PC-9 (cell line): ENCODE measurements at regions not wholly inside any gene's neighbourhood (a gene's known extent, or its start where the extent isn't known, plus 50 kb on each side); places are given as distances from the start of the nearest gene placed in this dataset.

Experiments
- BruUV-seq: library from RNA; stranded (reverse); fragments of 400-500 nt; replicated peaks from 2 replicates; lab custom pipeline; 2021; lab: Mats Ljungman, UMichigan
- CTCF ChIA-PET: fragments of 300-600 bp; sonication (Branson Sonifier 250); formaldehyde crosslinking; loops from one replicate; lab custom pipeline; 2022; ENCODE audit warnings: antibody characterized with exemption; lab: Charles Lee
- POLR2A ChIA-PET: fragments of 300-600 bp; sonication (Branson Sonifier 250); formaldehyde crosslinking; loops from one replicate; lab custom pipeline; 2022; ENCODE audit warnings: antibody characterized with exemption; ENCODE audit not compliant: unreplicated experiment; lab: Charles Lee
- DNase-seq, 2 experiments: peaks; one replicate each; pipeline versions ENCODE4 v3.0.0 to v3.0.0-alpha.2; 2015 to 2022; ENCODE audit warnings: mixed read lengths in 1 of 2
- H2AFZ ChIP-seq: fragments of 200-600 bp; sonication (generic); 2 replicates; pipeline ENCODE4 v1.8.1; 2017; ENCODE audit warnings: antibody characterized with exemption
- H3F3A ChIP-seq: fragments of 200-600 bp; sonication (generic); 2 replicates; pipeline ENCODE4 v1.8.1; 2017; ENCODE audit warnings: antibody characterized with exemption, mild to moderate bottlenecking, low read depth; ENCODE audit not compliant: insufficient read depth
- H3K27ac ChIP-seq: fragments of 200-600 bp; sonication (generic); 2 replicates; pipeline ENCODE4 v1.6.1; 2016; ENCODE audit warnings: mixed run types
- H3K27me3 ChIP-seq: fragments of 200-600 bp; sonication (generic); 2 replicates; pipeline ENCODE4 v1.6.1; 2016; ENCODE audit warnings: low read depth, mixed run types; ENCODE audit not compliant: insufficient read depth
- H3K36me3 ChIP-seq: fragments of 200-600 bp; sonication (generic); 2 replicates; pipeline ENCODE4 v1.6.1; 2016; ENCODE audit warnings: low read depth, mixed run types
- H3K4me1 ChIP-seq: fragments of 200-600 bp; sonication (generic); replicated peaks from 2 replicates; pipeline ENCODE4 v1.6.1; 2016; ENCODE audit warnings: mixed run types; ENCODE audit not compliant: insufficient read depth
- H3K4me2 ChIP-seq: fragments of 200-600 bp; sonication (generic); 2 replicates; pipeline ENCODE4 v1.6.1; 2017; ENCODE audit warnings: mixed run types
- H3K4me3 ChIP-seq: fragments of 200-600 bp; sonication (generic); 2 replicates; pipeline ENCODE4 v1.6.1; 2016; ENCODE audit warnings: mixed run types
- H3K79me2 ChIP-seq: fragments of 200-600 bp; sonication (generic); 2 replicates; pipeline ENCODE4 v1.6.1; 2017; ENCODE audit warnings: low read depth, mixed run types
- H3K9me2 ChIP-seq: fragments of 200-600 bp; sonication (generic); 2 replicates; pipeline ENCODE4 v1.8.1; 2017; ENCODE audit warnings: mild to moderate bottlenecking; ENCODE audit not compliant: insufficient read depth
- H3K9me3 ChIP-seq: fragments of 200-600 bp; sonication (generic); 2 replicates; pipeline ENCODE4 v1.8.1; 2016; ENCODE audit warnings: low read depth; ENCODE audit not compliant: insufficient read depth
- H4K20me1 ChIP-seq: fragments of 200-600 bp; sonication (generic); 2 replicates; pipeline ENCODE4 v1.8.1; 2017; ENCODE audit not compliant: insufficient read depth
- EZH2 ChIP-seq: fragments of 200-600 bp; sonication (generic); IDR thresholded peaks from 2 replicates; pipeline ENCODE4 v1.8.0; 2017; ENCODE audit warnings: antibody characterized with exemption, low read depth
- intact Hi-C: fragments of 100-400 bp; cut with micrococcal nuclease; formaldehyde crosslinking; loops from one replicate; pipeline ENCODE4 v1.10.0; 2022; ENCODE audit not compliant: unreplicated experiment
- TF ChIP-seq, protein P1 (sequence below): fragments of 200-600 bp; sonication (generic); conservative IDR thresholded peaks from 2 replicates; pipeline ENCODE4 v1.6.1; 2017; ENCODE audit warnings: mixed run types, antibody characterized with exemption, mild to moderate bottlenecking, moderate library complexity

DNA sequence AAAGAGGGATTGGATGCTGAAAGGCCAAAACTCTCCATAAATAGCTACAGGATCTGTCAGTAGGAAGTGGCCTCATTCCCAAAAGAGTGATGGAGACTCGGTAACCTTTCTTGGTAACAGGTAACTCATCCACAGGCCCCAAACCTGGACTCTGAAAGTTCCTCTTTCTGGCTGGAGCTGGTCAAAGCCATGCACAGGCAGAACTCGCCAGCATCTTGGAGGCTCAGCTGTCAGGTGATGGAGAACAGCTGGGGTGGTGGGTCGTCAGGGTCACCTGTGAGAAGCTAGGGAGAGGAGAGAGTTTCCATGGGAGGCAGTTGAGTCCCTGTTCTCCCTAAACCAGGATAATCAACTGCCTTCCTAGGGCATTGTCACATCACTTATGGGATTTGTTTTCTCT is 354.3 kb upstream of the GATB start:
- Histone ChIP-seq H3K4me3 (no peak overlapping the region), H3K9me3 (no peaks in the 10 kb centered on the region), H3K36me3 (no peaks in the 10 kb centered on the region), H4K20me1 (no peaks in the 10 kb centered on the region), H3K4me1 (no peaks in the 10 kb centered on the region), H3K27me3 (peaks cover 6% of the 10 kb centered on the region; the same call in 1 of the 2 replicates), H3K4me2 (no peak overlapping the region), H3K79me2 (no peaks in the 10 kb centered on the region), H3K9me2 (no peaks in the 10 kb centered on the region), H3K27ac (no peak overlapping the region), H2AFZ (no peak overlapping the region), H3F3A (no peaks in the 10 kb centered on the region)
- intact Hi-C loops = no loop called here
- DNase-seq = no peak
- ChIA-PET CTCF (no interaction called here), POLR2A (no interaction called here)
- BruUV-seq = no TSS peak
- TF ChIP-seq, protein P1, sequence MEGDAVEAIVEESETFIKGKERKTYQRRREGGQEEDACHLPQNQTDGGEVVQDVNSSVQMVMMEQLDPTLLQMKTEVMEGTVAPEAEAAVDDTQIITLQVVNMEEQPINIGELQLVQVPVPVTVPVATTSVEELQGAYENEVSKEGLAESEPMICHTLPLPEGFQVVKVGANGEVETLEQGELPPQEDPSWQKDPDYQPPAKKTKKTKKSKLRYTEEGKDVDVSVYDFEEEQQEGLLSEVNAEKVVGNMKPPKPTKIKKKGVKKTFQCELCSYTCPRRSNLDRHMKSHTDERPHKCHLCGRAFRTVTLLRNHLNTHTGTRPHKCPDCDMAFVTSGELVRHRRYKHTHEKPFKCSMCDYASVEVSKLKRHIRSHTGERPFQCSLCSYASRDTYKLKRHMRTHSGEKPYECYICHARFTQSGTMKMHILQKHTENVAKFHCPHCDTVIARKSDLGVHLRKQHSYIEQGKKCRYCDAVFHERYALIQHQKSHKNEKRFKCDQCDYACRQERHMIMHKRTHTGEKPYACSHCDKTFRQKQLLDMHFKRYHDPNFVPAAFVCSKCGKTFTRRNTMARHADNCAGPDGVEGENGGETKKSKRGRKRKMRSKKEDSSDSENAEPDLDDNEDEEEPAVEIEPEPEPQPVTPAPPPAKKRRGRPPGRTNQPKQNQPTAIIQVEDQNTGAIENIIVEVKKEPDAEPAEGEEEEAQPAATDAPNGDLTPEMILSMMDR = no peak
- TF ChIP-seq EZH2 = no peak

DNA sequence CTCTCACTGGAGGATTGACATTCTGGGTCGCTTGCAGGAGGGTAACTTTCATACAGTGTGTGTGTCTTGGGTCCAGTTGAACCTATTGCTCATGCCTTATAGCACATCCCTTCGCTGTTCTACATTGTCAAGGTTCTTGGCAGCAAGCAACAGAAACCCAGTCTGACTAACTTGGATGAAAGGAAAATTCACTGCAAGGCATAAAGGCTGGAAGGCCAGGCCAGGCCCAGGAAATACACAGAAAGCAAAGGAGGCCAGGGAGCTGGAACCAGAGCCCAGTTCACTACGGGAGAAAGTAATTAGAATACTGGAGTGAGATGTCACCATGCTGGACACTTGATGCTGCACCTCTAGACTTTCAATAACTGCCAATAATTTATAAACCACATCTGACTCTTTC is 353.8 kb upstream of the GATB start:
- no peaks in the 10 kb centered on the region for H4K20me1 ChIP-seq
- ChIA-PET POLR2A (no interaction called here), CTCF (no interaction called here)
- no peak for DNase-seq
- H3K27ac ChIP-seq = no peak overlapping the region
- no peaks in the 10 kb centered on the region for H3K36me3 ChIP-seq
- TF ChIP-seq EZH2 = no peak
- TF ChIP-seq, protein P1 = no peak
- H3K27me3 ChIP-seq = peaks cover 6% of the 10 kb centered on the region; the same call in 1 of the 2 replicates
- no peaks in the 10 kb centered on the region for H3K9me2 ChIP-seq
- H3K4me1 ChIP-seq = no peaks in the 10 kb centered on the region
- H3K4me2 ChIP-seq = no peak overlapping the region
- no peaks in the 10 kb centered on the region for H3F3A ChIP-seq
- no peak overlapping the region for H3K4me3 ChIP-seq
- H3K79me2 ChIP-seq = no peaks in the 10 kb centered on the region
- BruUV-seq = no TSS peak
- H3K9me3 ChIP-seq = no peaks in the 10 kb centered on the region
- no peak overlapping the region for H2AFZ ChIP-seq
- intact Hi-C loops = no loop called here

DNA sequence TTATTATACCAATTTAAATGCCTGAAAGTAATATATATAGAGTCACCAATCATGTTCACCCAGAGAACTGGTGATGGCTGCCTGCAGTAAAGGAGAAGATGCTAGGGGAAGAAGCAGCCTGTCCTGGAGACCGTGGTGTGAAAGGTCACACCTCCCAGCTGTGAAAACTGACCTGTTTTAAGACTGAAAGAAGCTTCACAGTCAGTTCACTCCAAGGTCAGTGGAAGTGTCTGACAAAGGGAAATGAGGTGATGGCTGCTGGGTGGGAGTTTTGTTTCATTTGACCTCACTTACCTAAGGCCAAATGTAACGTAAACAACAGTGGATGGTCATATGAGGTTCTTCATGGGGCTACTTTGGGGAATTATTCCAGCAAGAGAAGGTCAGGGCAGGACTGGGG is 352.1 kb upstream of the GATB start:
- no peak overlapping the region for H3K27ac ChIP-seq
- no TSS peak for BruUV-seq
- peaks cover 1% of the 10 kb centered on the region; the same call in 1 of the 2 replicates for H3K27me3 ChIP-seq
- TF ChIP-seq, protein P1 = no peak
- TF ChIP-seq EZH2 = no peak
- no peaks in the 10 kb centered on the region for H4K20me1 ChIP-seq
- no peaks in the 10 kb centered on the region for H3K79me2 ChIP-seq
- H3K4me2 ChIP-seq = no peak overlapping the region
- ChIA-PET CTCF (no interaction called here), POLR2A (interaction anchor here (0.6 kb wide), 1 partner anchor 1079 kb away, joined by 5 read pairs; no protein-coding TSS in a partner anchor)
- H3K9me3 ChIP-seq = no peaks in the 10 kb centered on the region
- no peak overlapping the region for H2AFZ ChIP-seq
- intact Hi-C loops = no loop called here
- H3K4me3 ChIP-seq = no peak overlapping the region
- no peak for DNase-seq
- no peaks in the 10 kb centered on the region for H3K9me2 ChIP-seq
- H3F3A ChIP-seq = no peaks in the 10 kb centered on the region
- H3K4me1 ChIP-seq = no peaks in the 10 kb centered on the region
- no peaks in the 10 kb centered on the region for H3K36me3 ChIP-seq
